Esophagus muscularis mucosa (tissue), 4 donors: ENCODE measurements at regions not wholly inside any gene's neighbourhood (a gene's known extent, or its start where the extent isn't known, plus 50 kb on each side); places are given as distances from the start of the nearest gene placed in this dataset.

Experiments used
- DNase-seq: peaks from one replicate; pipeline ENCODE4 v3.0.0-alpha.2; 2017; ENCODE audit errors: extremely low spot score
- H3K27ac ChIP-seq, 4 donors: fragments of 200-600 bp; sonication (generic); replicated peaks in 1 of 4; 1 replicate in 3 of 4; 2 replicates in 1 of 4; pipeline ENCODE4 v1.5.1; 2016 to 2019; ENCODE audit warnings: mild to moderate bottlenecking in 1 of 4
- H3K27me3 ChIP-seq, 4 donors: fragments of 200-600 bp; sonication (generic); one replicate each; pipeline versions ENCODE4 v1.5.1 to v1.6.0; 2016 to 2019
- H3K36me3 ChIP-seq, 4 donors: fragments of 200-600 bp; sonication (generic); one replicate each; pipeline ENCODE4 v1.5.1; 2016 to 2019
- H3K4me1 ChIP-seq, 4 donors: fragments of 200-600 bp; sonication (generic); one replicate each; pipeline ENCODE4 v1.5.1; 2016 to 2019
- H3K4me3 ChIP-seq, 4 donors: fragments of 200-600 bp; sonication (generic); 1 replicate in 2 of 4; 2 replicates in 2 of 4; pipeline ENCODE4 v1.5.1; 2016 to 2019; ENCODE audit warnings: mild to moderate bottlenecking in 4 of 4, moderate library complexity in 1 of 4
- H3K9me3 ChIP-seq, 4 donors: fragments of 200-600 bp; sonication (generic); 1 replicate in 3 of 4; 2 replicates in 1 of 4; pipeline ENCODE4 v1.5.1; 2016 to 2019
- EP300 ChIP-seq: sonication (generic); formaldehyde crosslinking; IDR thresholded peaks from one replicate; pipeline ENCODE4 v1.6.1; 2017; ENCODE audit warnings: antibody characterized with exemption
- POLR2A ChIP-seq: fragments of 450-650 bp; IDR thresholded peaks from one replicate; pipeline ENCODE4 v1.6.1; 2017; ENCODE audit warnings: antibody characterized with exemption, moderate library complexity, mild to moderate bottlenecking, low read depth
- POLR2AphosphoS5 ChIP-seq, 2 donors: sonication (generic); formaldehyde crosslinking; IDR thresholded peaks; one replicate each; pipeline ENCODE4 v1.6.1; 2017; ENCODE audit warnings: antibody characterized with exemption in 2 of 2
- WGBS: methylation state at CpG from one replicate; pipeline ENCODE4 v1.1.5; 2018; 5-methylcytosine and 5-hydroxymethylcytosine counted together
- intact Hi-C: fragments of 100-400 bp; cut with DNase I; formaldehyde crosslinking; loops from one replicate; pipeline ENCODE4 v1.15.1; 2023
- TF ChIP-seq, protein P1 (sequence below), 3 experiments: fragments of 200-600 bp in 2 of 3; fragments of 450-650 bp in 1 of 3; sonication (generic) in 2 of 3; IDR thresholded peaks; one replicate each; pipeline ENCODE4 v1.5.1; 2017 to 2019; ENCODE audit warnings: antibody characterized with exemption in 3 of 3, mild to moderate bottlenecking in 2 of 3, moderate library complexity in 1 of 3

DNA sequence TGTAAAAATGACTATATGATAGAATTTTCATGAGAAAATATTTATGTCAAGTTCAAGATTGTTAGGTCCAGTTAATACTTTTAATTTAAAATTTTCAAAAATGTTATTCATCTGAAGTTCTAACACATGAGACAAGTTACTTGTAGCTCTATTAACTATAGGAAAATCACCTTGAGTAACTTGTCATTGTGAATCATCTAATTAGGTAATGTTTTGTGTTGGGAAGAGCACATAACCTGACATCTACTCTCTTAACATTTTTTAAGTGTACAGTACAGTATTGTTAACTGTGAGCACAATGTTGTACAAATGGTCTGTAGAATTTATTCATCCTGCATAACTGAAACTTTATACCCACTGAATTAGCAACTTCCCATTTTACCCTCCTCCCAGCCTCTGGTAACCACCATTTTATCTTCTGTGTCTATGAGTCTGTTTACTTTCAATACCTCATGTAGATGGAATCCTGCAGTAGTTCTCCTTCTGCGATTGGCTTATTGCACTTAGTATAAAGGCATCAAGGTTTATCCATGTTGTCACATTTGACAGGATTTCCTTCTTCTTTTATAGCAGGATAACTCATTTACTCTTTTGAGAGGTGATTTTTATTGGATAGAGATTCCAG is 54.6 kb downstream of the ARL4A start:
- H3K4me3 ChIP-seq, result no peak overlapping the region
- 88% methylated on average over 1 of the region's 1 CpG for WGBS
- no peak for DNase-seq
- TF ChIP-seq POLR2AphosphoS5 (IDR thresholded peaks at IDR 0.05) (no peak), EP300 (no peak)
- TF ChIP-seq, protein P1, sequence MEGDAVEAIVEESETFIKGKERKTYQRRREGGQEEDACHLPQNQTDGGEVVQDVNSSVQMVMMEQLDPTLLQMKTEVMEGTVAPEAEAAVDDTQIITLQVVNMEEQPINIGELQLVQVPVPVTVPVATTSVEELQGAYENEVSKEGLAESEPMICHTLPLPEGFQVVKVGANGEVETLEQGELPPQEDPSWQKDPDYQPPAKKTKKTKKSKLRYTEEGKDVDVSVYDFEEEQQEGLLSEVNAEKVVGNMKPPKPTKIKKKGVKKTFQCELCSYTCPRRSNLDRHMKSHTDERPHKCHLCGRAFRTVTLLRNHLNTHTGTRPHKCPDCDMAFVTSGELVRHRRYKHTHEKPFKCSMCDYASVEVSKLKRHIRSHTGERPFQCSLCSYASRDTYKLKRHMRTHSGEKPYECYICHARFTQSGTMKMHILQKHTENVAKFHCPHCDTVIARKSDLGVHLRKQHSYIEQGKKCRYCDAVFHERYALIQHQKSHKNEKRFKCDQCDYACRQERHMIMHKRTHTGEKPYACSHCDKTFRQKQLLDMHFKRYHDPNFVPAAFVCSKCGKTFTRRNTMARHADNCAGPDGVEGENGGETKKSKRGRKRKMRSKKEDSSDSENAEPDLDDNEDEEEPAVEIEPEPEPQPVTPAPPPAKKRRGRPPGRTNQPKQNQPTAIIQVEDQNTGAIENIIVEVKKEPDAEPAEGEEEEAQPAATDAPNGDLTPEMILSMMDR (IDR thresholded peaks at IDR 0.05), result no peak
- intact Hi-C loops, result no loop called here
- no peaks in the 10 kb centered on the region for H3K36me3 ChIP-seq
- H3K4me1 ChIP-seq, result peaks cover 0 to 4% (median 0%) of the 10 kb centered on the region in 4 donors
- no peaks in the 10 kb centered on the region for H3K27me3 ChIP-seq
- no peak overlapping the region for H3K27ac ChIP-seq
- H3K9me3 ChIP-seq, result no peaks in the 10 kb centered on the region

DNA sequence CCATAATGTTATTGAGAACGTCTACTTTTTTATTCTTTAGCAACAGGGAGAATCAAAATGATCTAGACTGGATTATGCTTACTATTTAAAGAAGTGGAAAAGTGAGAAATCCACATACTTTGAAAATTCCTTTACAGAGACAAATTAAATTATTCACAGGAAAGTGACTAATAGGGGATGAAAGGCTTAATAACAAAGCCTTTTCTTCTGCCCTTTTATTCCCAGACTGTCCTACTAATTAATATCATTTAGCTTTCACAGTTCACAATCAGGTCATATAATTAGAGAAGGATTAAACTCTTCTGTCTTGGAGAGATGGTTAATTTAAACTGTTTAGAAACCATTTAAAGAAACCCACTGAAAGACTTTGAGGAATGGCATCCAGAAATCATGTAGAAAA is 58.8 kb downstream of the ARL4A start:
- H3K36me3 ChIP-seq, result no peaks in the 10 kb centered on the region
- H3K4me3 ChIP-seq, result no peak overlapping the region
- no peaks in the 10 kb centered on the region for H3K27me3 ChIP-seq
- TF ChIP-seq EP300, result no peak
- TF ChIP-seq POLR2A, result no peak
- TF ChIP-seq, protein P1 (IDR thresholded peaks at IDR 0.05), result no peak
- no peak for TF ChIP-seq POLR2AphosphoS5 (IDR thresholded peaks at IDR 0.05)
- no peaks in the 10 kb centered on the region for H3K4me1 ChIP-seq
- 42% methylated on average over 1 of the region's 1 CpG for WGBS
- DNase-seq, result no peak
- intact Hi-C loops, result no loop called here
- no peaks in the 10 kb centered on the region for H3K9me3 ChIP-seq
- H3K27ac ChIP-seq, result no peak overlapping the region

DNA sequence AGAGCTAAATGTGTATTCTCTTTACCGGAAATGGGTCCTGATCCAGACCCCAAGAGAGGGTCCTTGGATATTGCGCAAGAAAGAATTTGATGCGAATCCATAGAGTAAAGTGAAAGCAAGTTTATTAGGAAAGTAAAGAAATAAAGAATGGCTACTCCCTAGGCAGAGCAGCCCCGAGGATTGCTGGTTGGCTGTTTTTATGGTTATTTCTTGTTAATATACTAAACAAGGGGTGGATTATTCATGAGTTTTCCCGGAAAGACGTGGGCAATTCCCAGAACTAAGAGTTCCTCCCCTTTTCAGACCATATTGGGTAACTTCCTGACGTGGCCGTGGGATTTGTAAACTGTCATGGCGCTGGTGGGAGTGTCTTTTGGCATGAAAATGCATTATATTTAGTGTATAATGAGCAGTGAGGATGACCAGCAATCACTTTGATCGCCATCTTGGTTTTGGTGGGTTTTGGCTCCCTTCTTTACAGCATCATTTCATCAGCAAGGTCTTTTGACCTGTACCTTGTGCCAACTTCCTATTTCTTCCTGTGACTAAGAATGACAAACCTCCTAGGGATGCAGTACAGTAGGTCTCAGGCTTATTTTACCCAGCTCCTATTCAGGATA is 60.4 kb downstream of the ARL4A start:
- H3K4me1 ChIP-seq, result no peaks in the 10 kb centered on the region
- DNase-seq, result no peak
- 94% methylated on average over 10 of the region's 10 CpGs for WGBS
- TF ChIP-seq, protein P1 (IDR thresholded peaks at IDR 0.05), result no peak
- TF ChIP-seq POLR2AphosphoS5 (IDR thresholded peaks at IDR 0.05) (no peak), POLR2A (no peak), EP300 (no peak)
- no peaks in the 10 kb centered on the region for H3K27me3 ChIP-seq
- H3K4me3 ChIP-seq, result no peak overlapping the region
- H3K27ac ChIP-seq, result no peak overlapping the region
- intact Hi-C loops, result no loop called here
- H3K9me3 ChIP-seq, result no peaks in the 10 kb centered on the region
- no peaks in the 10 kb centered on the region for H3K36me3 ChIP-seq

DNA sequence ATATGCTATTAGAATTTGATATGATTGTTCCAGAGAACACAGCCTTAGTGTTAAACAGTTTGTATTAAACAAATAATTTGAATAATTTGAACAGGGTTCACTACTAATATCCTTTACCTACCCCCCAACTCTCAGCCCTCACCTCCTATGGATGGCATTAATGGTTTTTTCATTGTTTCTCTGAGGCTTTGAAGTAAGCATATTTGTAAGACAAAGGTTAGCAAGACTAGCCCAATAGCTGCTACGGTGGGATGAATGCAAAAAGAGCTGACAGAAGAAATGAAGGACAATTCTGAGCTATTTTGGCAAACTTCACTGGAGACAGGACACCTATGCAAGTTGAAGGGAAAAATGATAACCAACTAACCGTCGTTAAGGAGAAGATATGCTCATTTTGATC is 61.6 kb downstream of the ARL4A start:
- TF ChIP-seq EP300 (no peak), POLR2AphosphoS5 (IDR thresholded peaks at IDR 0.05) (no peak), POLR2A (no peak)
- TF ChIP-seq, protein P1 (IDR thresholded peaks at IDR 0.05), result no peak
- Histone ChIP-seq H3K36me3 (no peaks in the 10 kb centered on the region), H3K27ac (no peak overlapping the region), H3K4me3 (no peak overlapping the region), H3K27me3 (no peaks in the 10 kb centered on the region), H3K9me3 (no peaks in the 10 kb centered on the region), H3K4me1 (peaks cover 0 to 3% (median 0%) of the 10 kb centered on the region in 4 donors)
- no peak for DNase-seq
- 87% methylated on average over 3 of the region's 3 CpGs for WGBS
- intact Hi-C loops, result no loop called here

DNA sequence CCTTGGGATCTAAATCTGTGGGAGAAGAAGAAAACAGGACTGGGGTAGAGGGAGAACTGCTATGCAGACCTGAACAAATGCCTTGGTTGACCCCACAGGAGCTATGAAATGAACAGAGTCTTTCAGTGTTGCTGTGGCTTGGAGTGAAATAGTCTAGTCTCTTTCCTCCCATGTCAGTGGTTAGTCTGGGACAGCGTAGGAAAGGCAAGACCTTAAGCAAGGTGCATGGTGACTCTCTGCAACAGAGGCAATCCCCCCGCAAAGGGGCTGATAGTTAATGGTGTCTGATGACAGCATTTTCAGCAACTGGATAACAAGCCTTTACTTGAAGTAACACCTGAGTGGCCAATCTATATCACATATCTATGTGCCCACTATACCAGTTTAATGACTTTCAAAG is 62.3 kb downstream of the ARL4A start:
- DNase-seq, result no peak
- WGBS, result 100% methylated on average over 2 of the region's 2 CpGs
- Histone ChIP-seq H3K9me3 (no peaks in the 10 kb centered on the region), H3K27ac (no peak overlapping the region), H3K36me3 (no peaks in the 10 kb centered on the region), H3K4me1 (peaks cover 0 to 5% (median 0%) of the 10 kb centered on the region in 4 donors), H3K27me3 (no peaks in the 10 kb centered on the region), H3K4me3 (no peak overlapping the region)
- intact Hi-C loops, result no loop called here
- TF ChIP-seq EP300 (no peak), POLR2AphosphoS5 (IDR thresholded peaks at IDR 0.05) (no peak), POLR2A (no peak)
- TF ChIP-seq, protein P1 (IDR thresholded peaks at IDR 0.05), result no peak
